Small intestine (tissue), 7 donors: ENCODE measurements at regions not wholly inside any gene's neighbourhood (a gene's known extent, or its start where the extent isn't known, plus 50 kb on each side); places are given as distances from the start of the nearest gene placed in this dataset.

Source experiments
- DNase-seq, 2 donors: peaks; one replicate each; pipeline versions ENCODE4 v3.0.0 to v3.0.0-alpha.2; 2013
- FAIRE-seq: peaks from 2 replicates; lab custom pipeline; 2012; peaks lifted over from hg19 to GRCh38; lab: Jason Lieb, UNC
- H3K27ac ChIP-seq, 3 donors: one replicate each; pipeline ENCODE4 v1.5.1; 2013; ENCODE audit warnings: low read length in 2 of 3, mild to moderate bottlenecking in 2 of 3, control low read depth in 1 of 3, inconsistent platforms in 1 of 3, low read depth in 1 of 3, moderate library complexity in 1 of 3
- H3K27me3 ChIP-seq, 3 donors: one replicate each; pipeline ENCODE4 v1.6.1; 2013; ENCODE audit warnings: low read length in 3 of 3, inconsistent platforms in 1 of 3; ENCODE audit not compliant: control insufficient read depth in 3 of 3, insufficient read depth in 3 of 3
- H3K36me3 ChIP-seq, 3 donors: one replicate each; pipeline ENCODE4 v1.6.1; 2013; ENCODE audit warnings: low read length in 3 of 3, inconsistent platforms in 1 of 3, low read depth in 1 of 3, mild to moderate bottlenecking in 1 of 3, moderate library complexity in 1 of 3; ENCODE audit not compliant: control insufficient read depth in 3 of 3, insufficient read depth in 2 of 3
- H3K4me1 ChIP-seq, 3 donors: one replicate each; pipeline ENCODE4 v1.6.1; 2013; ENCODE audit warnings: low read length in 2 of 3, inconsistent platforms in 1 of 3, low read depth in 1 of 3, mild to moderate bottlenecking in 1 of 3, moderate library complexity in 1 of 3; ENCODE audit not compliant: control insufficient read depth in 3 of 3, insufficient read depth in 2 of 3
- H3K4me3 ChIP-seq, 3 donors: one replicate each; pipeline ENCODE4 v1.5.1; 2013; ENCODE audit warnings: low read length in 3 of 3, control low read depth in 1 of 3, inconsistent platforms in 1 of 3, low read depth in 1 of 3, mild to moderate bottlenecking in 1 of 3, moderate library complexity in 1 of 3
- H3K9me3 ChIP-seq, 2 donors: one replicate each; pipeline ENCODE4 v1.6.1; 2013; ENCODE audit warnings: low read depth in 1 of 2, low read length in 1 of 2; ENCODE audit not compliant: control insufficient read depth in 2 of 2, insufficient read depth in 1 of 2
- WGBS, 3 donors: extraction: QIAGEN DNeasy Blood & Tissue Kit; methylation state at CpG; one replicate each; pipeline ENCODE4 v1.1.7; 2013; 5-methylcytosine and 5-hydroxymethylcytosine counted together
- donor health status: healthy with polysubstance abuse.
- donor health status: control.
- donor health status: control.
- donor health status: Bipolar disorder and iron deficiency.
- donor health status: healthy.

DNA sequence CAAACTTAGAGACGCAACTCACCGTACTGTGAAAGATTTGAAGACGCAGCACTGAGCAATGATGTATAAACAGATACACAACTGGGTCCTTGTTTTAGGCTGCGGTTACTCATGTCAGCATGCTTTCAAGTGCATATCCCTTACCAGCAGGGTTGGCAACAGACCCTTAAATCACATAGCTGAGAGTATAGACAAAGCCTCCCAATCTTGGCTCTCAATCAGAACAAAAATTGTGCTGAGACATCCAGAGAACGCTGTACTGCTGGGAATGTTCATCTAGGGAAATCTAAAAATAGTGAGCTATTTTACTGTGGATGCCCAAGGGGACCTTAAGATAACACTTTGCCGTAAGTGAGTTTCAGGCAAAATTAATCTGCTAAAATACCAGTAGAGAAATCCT lies 84.4 kb upstream of the NUDT7 start:
- Histone ChIP-seq H3K27ac (no peak overlapping the region), H3K27me3 (no peaks in the 10 kb centered on the region), H3K4me1 (peaks cover 0 to 3% (median 0%) of the 10 kb centered on the region in 3 donors), H3K36me3 (no peaks in the 10 kb centered on the region), H3K4me3 (no peak overlapping the region), H3K9me3 (no peaks in the 10 kb centered on the region)
- DNase-seq = no peak
- 60 to 89% (median 77%) methylated on average over 6 of the region's 6 CpGs for WGBS, 3 donors
- no peak for FAIRE-seq

GRCh38 chr16:77643176-77643575 lies 79.1 kb upstream of the NUDT7 start:
- DNase-seq (no peak), FAIRE-seq (no peak)
- H3K36me3 ChIP-seq = no peaks in the 10 kb centered on the region
- peaks cover 0 to 3% (median 0%) of the 10 kb centered on the region in 3 donors for H3K4me1 ChIP-seq
- no peaks in the 10 kb centered on the region for H3K27me3 ChIP-seq
- WGBS, 3 donors = 78 to 84% (median 83%) methylated on average over 5 of the region's 5 CpGs
- H3K27ac ChIP-seq = no peak overlapping the region
- no peaks in the 10 kb centered on the region for H3K9me3 ChIP-seq
- H3K4me3 ChIP-seq = no peak overlapping the region

- no peak for FAIRE-seq
- no peaks in the 10 kb centered on the region for H3K27me3 ChIP-seq
- H3K4me3 ChIP-seq = no peak overlapping the region
- 70 to 86% (median 81%) methylated on average over 3 of the region's 3 CpGs for WGBS, 3 donors
- no peak overlapping the region for H3K27ac ChIP-seq
- H3K4me1 ChIP-seq = peaks cover 0 to 3% (median 0%) of the 10 kb centered on the region in 3 donors
- H3K9me3 ChIP-seq = no peaks in the 10 kb centered on the region
- DNase-seq = no peak
- H3K36me3 ChIP-seq = no peaks in the 10 kb centered on the region
Observed at GRCh38 chr16:77645764-77646163, 76.5 kb upstream of the NUDT7 start.

DNA sequence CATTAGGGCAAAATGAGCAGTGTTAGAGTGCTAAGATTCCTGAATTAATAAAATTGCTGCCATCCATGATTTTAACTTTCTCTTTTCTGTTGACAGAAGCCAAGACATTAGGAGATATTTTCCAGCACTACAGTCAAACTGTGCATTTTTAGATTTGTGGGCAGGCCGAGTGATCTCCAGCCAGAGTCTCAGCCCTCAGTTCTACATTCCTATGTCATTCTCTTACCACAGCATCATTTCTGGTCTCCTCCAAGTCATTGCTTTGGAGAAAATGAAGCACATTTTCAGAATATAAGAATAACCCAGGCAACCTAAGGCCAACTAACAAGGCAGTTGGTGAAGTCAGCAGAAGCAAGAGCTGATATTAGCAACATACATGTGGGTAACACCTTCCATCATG lies 74.6 kb upstream of the NUDT7 start:
- H3K4me1 ChIP-seq = no peaks in the 10 kb centered on the region
- 67 to 80% (median 71%) methylated on average over 1 of the region's 1 CpG for whole genome bisulfite sequencing, 3 donors
- no peak for FAIRE-seq
- no peak overlapping the region for H3K4me3 ChIP-seq
- H3K36me3 ChIP-seq = no peaks in the 10 kb centered on the region
- H3K27ac ChIP-seq = no peak overlapping the region
- no peaks in the 10 kb centered on the region for H3K9me3 ChIP-seq
- no peaks in the 10 kb centered on the region for H3K27me3 ChIP-seq
- no peak for DNase-seq

- FAIRE-seq (no peak), DNase-seq (no peak)
- no peaks in the 10 kb centered on the region for H3K36me3 ChIP-seq
- 73 to 78% (median 76%) methylated on average over 3 of the region's 3 CpGs for WGBS, 3 donors
- no peaks in the 10 kb centered on the region for H3K27me3 ChIP-seq
- H3K9me3 ChIP-seq = no peaks in the 10 kb centered on the region
- no peaks in the 10 kb centered on the region for H3K4me1 ChIP-seq
- no peak overlapping the region for H3K27ac ChIP-seq
- no peak overlapping the region for H3K4me3 ChIP-seq
Observed at GRCh38 chr16:77650761-77651160, 71.6 kb upstream of the NUDT7 start.

GRCh38 chr16:77652399-77652798 lies 69.9 kb upstream of the NUDT7 start:
- H3K27ac ChIP-seq = no peak overlapping the region
- no peak overlapping the region for H3K4me3 ChIP-seq
- peaks cover 0 to 2% of the 10 kb centered on the region in 2 donors for H3K9me3 ChIP-seq
- no peaks in the 10 kb centered on the region for H3K36me3 ChIP-seq
- WGBS, 3 donors = 89 to 93% (median 90%) methylated on average over 4 of the region's 4 CpGs
- no peaks in the 10 kb centered on the region for H3K27me3 ChIP-seq
- FAIRE-seq = no peak
- H3K4me1 ChIP-seq = no peaks in the 10 kb centered on the region
- DNase-seq = no peak

DNA sequence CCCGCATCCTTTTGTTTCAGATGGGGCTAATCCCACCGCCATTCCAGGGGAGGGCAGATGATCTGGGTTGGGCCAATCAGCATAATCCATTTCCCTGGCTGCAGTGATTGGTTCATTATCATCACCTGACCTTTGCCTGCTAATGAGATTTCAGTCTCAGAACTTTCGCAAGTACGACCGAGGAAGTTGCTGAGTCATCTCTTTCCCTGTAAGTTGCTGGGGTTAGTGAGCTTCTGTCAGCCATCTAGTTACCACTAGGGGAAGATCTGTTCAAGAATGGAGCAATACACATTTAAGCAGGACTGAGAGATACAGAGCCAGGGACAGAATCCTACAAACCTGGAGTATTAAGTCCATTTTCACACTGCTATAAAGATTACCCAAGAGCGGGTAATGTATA lies 65.3 kb upstream of the NUDT7 start:
- no peaks in the 10 kb centered on the region for H3K36me3 ChIP-seq
- peaks cover 0 to 2% of the 10 kb centered on the region in 2 donors for H3K9me3 ChIP-seq
- no peak overlapping the region for H3K4me3 ChIP-seq
- DNase-seq (no peak), FAIRE-seq (no peak)
- H3K27me3 ChIP-seq = no peaks in the 10 kb centered on the region
- 75 to 83% (median 76%) methylated on average over 6 of the region's 6 CpGs for WGBS, 3 donors
- H3K27ac ChIP-seq = no peak overlapping the region
- no peaks in the 10 kb centered on the region for H3K4me1 ChIP-seq

DNA sequence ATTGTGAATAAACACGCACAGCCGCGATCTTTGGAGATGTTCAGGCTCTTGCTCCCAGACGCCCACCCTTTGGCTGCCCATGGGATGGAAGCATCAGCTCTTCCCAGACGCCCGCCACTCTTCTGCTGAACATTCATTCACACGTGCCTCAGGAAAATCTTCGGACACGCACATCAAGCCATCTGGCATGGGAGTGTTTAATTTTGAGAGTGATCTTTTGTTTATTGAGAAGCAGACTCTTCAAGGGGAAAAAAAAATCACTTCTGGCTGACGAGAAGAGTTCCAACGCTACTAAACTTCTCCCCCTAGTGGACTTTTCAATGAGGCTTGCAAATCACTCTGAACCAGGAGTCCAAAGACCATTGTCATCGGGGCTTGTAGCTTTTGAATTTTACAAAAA lies 62.0 kb upstream of the NUDT7 start:
- Histone ChIP-seq H3K9me3 (peaks cover 0 to 9% of the 10 kb centered on the region in 2 donors), H3K27ac (no peak overlapping the region), H3K4me3 (no peak overlapping the region), H3K36me3 (no peaks in the 10 kb centered on the region), H3K4me1 (no peaks in the 10 kb centered on the region), H3K27me3 (peaks cover 0 to 2% (median 0%) of the 10 kb centered on the region in 3 donors)
- DNase-seq = peak in 1 of 2 donors; percentile 56
- 28 to 45% (median 37%) methylated on average over 12 of the region's 12 CpGs for WGBS, 3 donors
- FAIRE-seq = no peak

GRCh38 chr16:77662246-77662645 lies 60.1 kb upstream of the NUDT7 start:
- peaks cover 0 to 2% (median 0%) of the 10 kb centered on the region in 3 donors for H3K27me3 ChIP-seq
- H3K4me3 ChIP-seq = no peak overlapping the region
- no peak overlapping the region for H3K27ac ChIP-seq
- no peaks in the 10 kb centered on the region for H3K36me3 ChIP-seq
- 66 to 80% (median 70%) methylated on average over 4 of the region's 4 CpGs for WGBS, 3 donors
- no peak for DNase-seq
- no peaks in the 10 kb centered on the region for H3K4me1 ChIP-seq
- H3K9me3 ChIP-seq = peaks cover 0 to 6% of the 10 kb centered on the region in 2 donors
- FAIRE-seq = no peak
